ENCODE measurements at regions not wholly inside any gene's neighbourhood (a gene's known extent, or its start where the extent isn't known, plus 50 kb on each side); places are given as distances from the start of the nearest gene placed in this dataset.

DNA sequence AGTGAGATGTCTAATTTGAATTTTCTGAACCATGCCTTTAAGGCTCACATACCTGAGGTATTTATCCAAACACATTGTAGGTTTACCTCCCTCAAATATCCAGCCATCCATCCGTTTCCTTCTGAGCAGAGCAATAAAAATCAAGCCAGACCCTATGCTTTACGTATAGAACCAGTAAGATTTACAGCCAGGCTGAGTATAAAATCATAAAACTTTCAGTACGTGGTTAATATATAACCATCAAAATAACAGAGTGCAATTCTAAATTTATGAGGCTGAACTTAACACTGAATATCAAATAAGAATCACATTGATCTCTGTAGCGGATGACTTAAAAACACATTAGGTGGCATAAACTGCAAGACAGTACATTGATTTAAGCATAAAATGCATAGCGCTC is 877.9 kb upstream of the WWC1 start:
- Histone ChIP-seq H3F3A (ENCODE audit: insufficient read depth) (no peaks in the 10 kb centered on the region), H3K9ac (ENCODE audit: low read length) (no peak overlapping the region), H4K20me1 (ENCODE audit: low read depth, low read length) (no peaks in the 10 kb centered on the region), H3K9me3 (ENCODE audit: insufficient read depth, low read length) (no peaks in the 10 kb centered on the region), H3K4me2 (ENCODE audit: low read depth, low read length, poor library complexity, severe bottlenecking) (no peak overlapping the region), H3K27ac (ENCODE audit: low read depth, low read length) (no peak overlapping the region), H3K79me2 (ENCODE audit: insufficient read depth, low read length) (no peaks in the 10 kb centered on the region), H3K4me3 (ENCODE audit: insufficient read depth, low read length, poor library complexity, severe bottlenecking) (no peak overlapping the region), H3K27me3 (ENCODE audit: low read length) (no peaks in the 10 kb centered on the region), H2AFZ (ENCODE audit: low read depth, low read length, severe bottlenecking) (no peak overlapping the region), H3K9me2 (replicated peaks; ENCODE audit: insufficient read depth, low read length) (no peaks in the 10 kb centered on the region), H3K36me3 (ENCODE audit: low read length) (no peaks in the 10 kb centered on the region)
- TF ChIP-seq EZH2phosphoT487 (conservative IDR thresholded peaks at IDR 0.05; ENCODE audit: low read length): no peak
- TF ChIP-seq, protein P1, sequence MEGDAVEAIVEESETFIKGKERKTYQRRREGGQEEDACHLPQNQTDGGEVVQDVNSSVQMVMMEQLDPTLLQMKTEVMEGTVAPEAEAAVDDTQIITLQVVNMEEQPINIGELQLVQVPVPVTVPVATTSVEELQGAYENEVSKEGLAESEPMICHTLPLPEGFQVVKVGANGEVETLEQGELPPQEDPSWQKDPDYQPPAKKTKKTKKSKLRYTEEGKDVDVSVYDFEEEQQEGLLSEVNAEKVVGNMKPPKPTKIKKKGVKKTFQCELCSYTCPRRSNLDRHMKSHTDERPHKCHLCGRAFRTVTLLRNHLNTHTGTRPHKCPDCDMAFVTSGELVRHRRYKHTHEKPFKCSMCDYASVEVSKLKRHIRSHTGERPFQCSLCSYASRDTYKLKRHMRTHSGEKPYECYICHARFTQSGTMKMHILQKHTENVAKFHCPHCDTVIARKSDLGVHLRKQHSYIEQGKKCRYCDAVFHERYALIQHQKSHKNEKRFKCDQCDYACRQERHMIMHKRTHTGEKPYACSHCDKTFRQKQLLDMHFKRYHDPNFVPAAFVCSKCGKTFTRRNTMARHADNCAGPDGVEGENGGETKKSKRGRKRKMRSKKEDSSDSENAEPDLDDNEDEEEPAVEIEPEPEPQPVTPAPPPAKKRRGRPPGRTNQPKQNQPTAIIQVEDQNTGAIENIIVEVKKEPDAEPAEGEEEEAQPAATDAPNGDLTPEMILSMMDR (IDR thresholded peaks at IDR 0.05; ENCODE audit: insufficient read depth, low read length, poor library complexity, severe bottlenecking): no peak

DNA sequence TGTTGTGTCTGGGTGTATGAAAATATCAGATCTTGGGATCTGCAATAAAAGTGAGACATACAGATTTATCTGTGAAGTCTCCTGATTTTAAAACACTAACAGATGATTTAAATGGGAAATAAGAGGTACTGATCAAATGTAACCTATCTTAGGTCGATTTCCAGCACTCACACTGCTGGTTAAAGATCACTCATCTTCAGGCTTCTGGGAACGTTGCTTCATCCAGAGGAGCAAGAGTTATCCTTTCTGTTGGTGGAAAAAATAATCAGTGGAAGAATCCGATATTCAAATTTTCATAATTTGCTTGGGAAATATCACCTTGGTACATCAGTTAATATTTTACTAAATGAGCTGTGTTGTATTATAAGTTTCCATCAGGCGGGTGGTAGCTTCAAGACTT is 876.8 kb upstream of the WWC1 start:
- no peaks in the 10 kb centered on the region for H3K27me3 ChIP-seq (ENCODE audit: low read length)
- no peak overlapping the region for H3K4me3 ChIP-seq (ENCODE audit: insufficient read depth, low read length, poor library complexity, severe bottlenecking)
- no peaks in the 10 kb centered on the region for H3K9me3 ChIP-seq (ENCODE audit: insufficient read depth, low read length)

DNA sequence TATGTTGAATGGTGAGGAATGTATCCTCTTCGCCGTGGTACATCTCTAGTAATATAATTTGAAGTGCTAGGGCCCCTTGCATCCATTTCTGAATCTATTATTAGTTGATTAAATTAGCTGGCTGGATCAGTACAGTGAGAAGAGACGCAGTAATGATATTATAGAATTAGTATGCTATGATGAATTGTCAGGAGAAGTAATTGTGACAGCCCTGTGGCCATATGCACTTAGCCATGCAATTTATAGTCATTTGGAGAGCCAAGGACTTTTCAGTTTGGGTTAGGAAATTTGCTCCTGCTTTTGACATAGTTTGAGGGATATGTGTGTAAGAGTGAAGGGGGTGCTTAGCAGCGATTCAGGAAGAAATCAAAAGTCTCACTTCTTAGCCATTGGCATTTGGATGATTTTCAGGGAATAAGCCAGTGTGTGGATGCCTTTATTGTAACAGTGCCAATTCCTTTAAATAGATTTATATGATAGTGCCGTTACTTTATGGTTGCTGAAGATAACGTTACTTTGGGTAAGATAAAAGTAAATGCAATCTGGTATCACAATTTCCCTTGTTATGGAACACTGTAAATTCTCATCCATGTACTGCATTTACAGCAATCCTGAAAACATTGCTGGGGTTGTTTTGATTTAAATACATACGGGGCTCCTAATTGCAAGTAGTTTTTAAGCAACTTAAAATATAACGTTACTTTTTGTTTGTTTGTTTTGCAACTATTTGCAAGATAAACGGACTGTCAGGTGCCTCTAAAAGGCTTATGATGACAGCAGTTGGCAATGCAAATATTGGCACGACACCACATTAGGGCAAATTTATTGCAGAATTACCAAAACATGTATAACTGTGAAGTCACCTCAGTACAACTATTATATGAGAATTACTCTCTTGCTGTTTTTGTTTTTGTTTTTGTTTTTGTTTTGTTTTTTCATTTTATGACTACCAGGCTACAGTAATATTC is 875.4 kb upstream of the WWC1 start:
- Histone ChIP-seq H3K9ac (ENCODE audit: low read length) (no peak overlapping the region), H3K27me3 (ENCODE audit: low read length) (no peaks in the 10 kb centered on the region), H3K4me2 (ENCODE audit: low read depth, low read length, poor library complexity, severe bottlenecking) (no peak overlapping the region)

More for the DNA sequence above, 876.8 kb upstream of the WWC1 start:
- no peaks in the 10 kb centered on the region for H3K79me2 ChIP-seq (ENCODE audit: insufficient read depth, low read length)
- TF ChIP-seq, protein P1 (IDR thresholded peaks at IDR 0.05; ENCODE audit: insufficient read depth, low read length, poor library complexity, severe bottlenecking): no peak
- no peak for TF ChIP-seq EZH2phosphoT487 (conservative IDR thresholded peaks at IDR 0.05; ENCODE audit: low read length)
- H3K9me2 ChIP-seq (replicated peaks; ENCODE audit: insufficient read depth, low read length): no peaks in the 10 kb centered on the region
- no peak overlapping the region for H3K9ac ChIP-seq (ENCODE audit: low read length)
- H4K20me1 ChIP-seq (ENCODE audit: low read depth, low read length): no peaks in the 10 kb centered on the region
- no peak overlapping the region for H2AFZ ChIP-seq (ENCODE audit: low read depth, low read length, severe bottlenecking)
- H3F3A ChIP-seq (ENCODE audit: insufficient read depth): no peaks in the 10 kb centered on the region
- no peaks in the 10 kb centered on the region for H3K36me3 ChIP-seq (ENCODE audit: low read length)
- H3K4me2 ChIP-seq (ENCODE audit: low read depth, low read length, poor library complexity, severe bottlenecking): no peak overlapping the region
- H3K27ac ChIP-seq (ENCODE audit: low read depth, low read length): no peak overlapping the region

More for the DNA sequence above, 875.4 kb upstream of the WWC1 start:
- Histone ChIP-seq H3K79me2 (ENCODE audit: insufficient read depth, low read length) (no peaks in the 10 kb centered on the region), H2AFZ (ENCODE audit: low read depth, low read length, severe bottlenecking) (no peak overlapping the region), H3K36me3 (ENCODE audit: low read length) (no peaks in the 10 kb centered on the region), H3K9me3 (ENCODE audit: insufficient read depth, low read length) (no peaks in the 10 kb centered on the region), H3K9me2 (replicated peaks; ENCODE audit: insufficient read depth, low read length) (no peaks in the 10 kb centered on the region), H3K27ac (ENCODE audit: low read depth, low read length) (no peak overlapping the region), H4K20me1 (ENCODE audit: low read depth, low read length) (no peaks in the 10 kb centered on the region), H3K4me3 (ENCODE audit: insufficient read depth, low read length, poor library complexity, severe bottlenecking) (no peak overlapping the region), H3F3A (ENCODE audit: insufficient read depth) (no peaks in the 10 kb centered on the region)
- no peak for TF ChIP-seq EZH2phosphoT487 (conservative IDR thresholded peaks at IDR 0.05; ENCODE audit: low read length)
- TF ChIP-seq, protein P1 (IDR thresholded peaks at IDR 0.05; ENCODE audit: insufficient read depth, low read length, poor library complexity, severe bottlenecking): no peak

Data from SU-DHL-6 (cell line).